GM23338 (cell line): ENCODE measurements at regions not wholly inside any gene's neighbourhood (a gene's known extent, or its start where the extent isn't known, plus 50 kb on each side); places are given as distances from the start of the nearest gene placed in this dataset.

Experiments used
- ATAC-seq: fragments of 200-7000 bp; cut with Tn5 transposase; 3 replicates; pipeline ENCODE4 v1.9.1; 2020
- DNase-seq: peaks from one replicate; pipeline ENCODE4 v3.0.0-alpha.2; 2015; ENCODE audit warnings: low spot score
- H2AFZ ChIP-seq: fragments of 200-600 bp; sonication (generic); 2 replicates; pipeline ENCODE4 v1.8.0; 2016; ENCODE audit warnings: antibody characterized with exemption, mild to moderate bottlenecking, moderate library complexity
- H3F3A ChIP-seq: fragments of 200-600 bp; sonication (generic); replicated peaks from 2 replicates; pipeline ENCODE4 v1.8.0; 2017; ENCODE audit warnings: antibody characterized with exemption, mixed run types, low read depth
- H3K27ac ChIP-seq: fragments of 200-600 bp; sonication (generic); 2 replicates; pipeline ENCODE4 v1.6.1; 2016; ENCODE audit warnings: low read depth
- H3K27me3 ChIP-seq: fragments of 200-600 bp; sonication (generic); 2 replicates; pipeline ENCODE4 v1.8.0; 2016; ENCODE audit warnings: mild to moderate bottlenecking, mixed run types, moderate library complexity; ENCODE audit not compliant: insufficient read depth
- H3K36me3 ChIP-seq: fragments of 200-600 bp; sonication (generic); 2 replicates; pipeline ENCODE4 v1.8.0; 2016; ENCODE audit warnings: mild to moderate bottlenecking; ENCODE audit not compliant: insufficient read depth
- H3K4me1 ChIP-seq: fragments of 200-600 bp; sonication (generic); 2 replicates; pipeline ENCODE4 v1.8.0; 2016; ENCODE audit warnings: mild to moderate bottlenecking, moderate library complexity; ENCODE audit not compliant: insufficient read depth
- H3K4me2 ChIP-seq: fragments of 200-600 bp; sonication (generic); 2 replicates; pipeline ENCODE4 v1.7.1; 2017; ENCODE audit warnings: mixed run types
- H3K4me3 ChIP-seq: fragments of 200-600 bp; sonication (generic); 2 replicates; pipeline ENCODE4 v1.6.1; 2016; ENCODE audit warnings: mixed run types
- H3K79me2 ChIP-seq: fragments of 200-600 bp; sonication (generic); replicated peaks from 2 replicates; pipeline ENCODE4 v1.8.0; 2017; ENCODE audit warnings: mild to moderate bottlenecking; ENCODE audit not compliant: insufficient read depth
- H3K9me2 ChIP-seq: fragments of 200-600 bp; sonication (generic); 2 replicates; pipeline ENCODE4 v1.8.0; 2017; ENCODE audit not compliant: insufficient read depth
- H4K20me1 ChIP-seq: fragments of 200-600 bp; sonication (generic); replicated peaks from 2 replicates; pipeline ENCODE4 v1.8.0; 2017; ENCODE audit warnings: mild to moderate bottlenecking; ENCODE audit not compliant: insufficient read depth
- H3K27ac Mint-ChIP-seq: 2 replicates; pipeline ENCODE4 v1.8.0; 2020; ENCODE audit warnings: inconsistent platforms, mild to moderate bottlenecking, moderate library complexity, mixed read lengths
- H3K27me3 Mint-ChIP-seq: 3 replicates; pipeline ENCODE4 v1.8.0; 2022; ENCODE audit warnings: low read depth, mild to moderate bottlenecking, moderate library complexity, mixed read lengths, inconsistent platforms; ENCODE audit not compliant: insufficient read depth, poor library complexity
- H3K36me3 Mint-ChIP-seq: 3 replicates; pipeline ENCODE4 v1.8.0; 2021; ENCODE audit warnings: low read depth, mild to moderate bottlenecking, inconsistent platforms, moderate library complexity, mixed read lengths
- H3K4me1 Mint-ChIP-seq: 3 replicates; pipeline ENCODE4 v1.8.0; 2020; ENCODE audit warnings: mild to moderate bottlenecking, inconsistent platforms, mixed read lengths
- H3K4me3 Mint-ChIP-seq: 3 replicates; pipeline ENCODE4 v1.8.0; 2021; ENCODE audit warnings: moderate library complexity, mild to moderate bottlenecking, inconsistent platforms, mixed read lengths
- H3K9me3 Mint-ChIP-seq: 3 replicates; pipeline ENCODE4 v1.8.0; 2020; ENCODE audit warnings: moderate library complexity, mild to moderate bottlenecking, inconsistent platforms, mixed read lengths
- CREB1 ChIP-seq: fragments of 250-450 bp; sonication (Bioruptor Pico); IDR thresholded peaks from 2 replicates; pipeline ENCODE4 v1.5.0; 2020; ENCODE audit warnings: low read depth, mild to moderate bottlenecking, moderate library complexity
- CTCF ChIP-seq, 2 experiments: fragments of 200-600 bp in 1 of 2; sonication (generic) in 1 of 2; conservative IDR thresholded peaks; 2 replicates each; pipeline versions ENCODE4 v1.5.1 to v1.6.1; 2016 to 2017; ENCODE audit warnings: antibody characterized with exemption in 2 of 2, low read depth in 2 of 2, mild to moderate bottlenecking in 2 of 2, moderate library complexity in 1 of 2
- ETS1 ChIP-seq: IDR thresholded peaks from 2 replicates; pipeline ENCODE4 v1.6.1; 2016; ENCODE audit warnings: antibody characterized with exemption
- EZH2 ChIP-seq: fragments of 200-600 bp; sonication (generic); IDR thresholded peaks from one replicate; pipeline ENCODE4 v1.8.0; 2017; ENCODE audit warnings: antibody characterized with exemption, mild to moderate bottlenecking, low read depth; ENCODE audit not compliant: unreplicated experiment
- EZH2phosphoT487 ChIP-seq: fragments of 200-600 bp; sonication (generic); IDR thresholded peaks from one replicate; pipeline ENCODE4 v1.8.1; 2018; ENCODE audit warnings: antibody characterized with exemption; ENCODE audit not compliant: unreplicated experiment
- JUNB ChIP-seq: IDR thresholded peaks from one replicate; pipeline ENCODE4 v1.6.1; 2016; ENCODE audit warnings: antibody characterized with exemption; ENCODE audit not compliant: unreplicated experiment
- NANOG ChIP-seq: IDR thresholded peaks from 2 replicates; pipeline ENCODE4 v1.6.1; 2016; ENCODE audit warnings: antibody characterized with exemption, borderline replicate concordance
- POLR2AphosphoS5 ChIP-seq: IDR thresholded peaks from 2 replicates; pipeline ENCODE4 v1.6.1; 2016; ENCODE audit warnings: antibody characterized with exemption, low read depth
- REST ChIP-seq: IDR thresholded peaks from one replicate; pipeline ENCODE4 v1.6.1; 2018; ENCODE audit warnings: antibody characterized with exemption; ENCODE audit not compliant: unreplicated experiment
- STAT1 ChIP-seq: IDR thresholded peaks from one replicate; pipeline ENCODE4 v1.6.1; 2016; ENCODE audit warnings: antibody characterized with exemption; ENCODE audit not compliant: unreplicated experiment
- ZNF114 ChIP-seq: fragments of 250-450 bp; sonication (Bioruptor Pico); IDR thresholded peaks from 2 replicates; pipeline ENCODE4 v1.5.0; 2020; ENCODE audit warnings: mild to moderate bottlenecking, moderate library complexity
- ZNF331 ChIP-seq: fragments of 250-450 bp; sonication (Bioruptor Pico); IDR thresholded peaks from 2 replicates; pipeline ENCODE4 v1.5.0; 2020; ENCODE audit warnings: low read depth, mild to moderate bottlenecking, moderate library complexity

- Histone ChIP-seq H3K4me1 (0 out of 2 replicates have a peak, but pooled peaks cover 14% of the 10 kb centered on the region), H3K4me2 (no peak overlapping the region), H2AFZ (no peak overlapping the region), H3K36me3 (no peaks in the 10 kb centered on the region), H3K27ac (no peak overlapping the region), H3K27me3 (no peaks in the 10 kb centered on the region), H3K79me2 (no peaks in the 10 kb centered on the region), H4K20me1 (no peaks in the 10 kb centered on the region), H3F3A (no peaks in the 10 kb centered on the region), H3K4me3 (no peak overlapping the region), H3K9me2 (no peaks in the 10 kb centered on the region)
- Mint-ChIP-seq H3K27ac (no peak overlapping the region), H3K36me3 (no peaks in the 10 kb centered on the region), H3K9me3 (no peaks in the 10 kb centered on the region), H3K4me3 (no peak overlapping the region), H3K4me1 (peaks cover 19% of the 10 kb centered on the region), H3K27me3 (peaks cover 7% of the 10 kb centered on the region)
- TF ChIP-seq JUNB (no peak), STAT1 (no peak), NANOG (no peak), POLR2AphosphoS5 (no peak), CTCF (conservative IDR thresholded peaks at IDR 0.05; ENCODE audit: low read depth in 2 of 2) (no peak), REST (no peak), ZNF331 (CRISPR knock-in tag) (no peak), EZH2phosphoT487 (no peak), EZH2 (no peak)
- DNase-seq (no peak), ATAC-seq (no peak)
Measured at GRCh38 chr12:63298386-63298930, 147.5 kb upstream of the AVPR1A start.

GRCh38 chr12:63294327-63294632 lies 143.3 kb upstream of the AVPR1A start:
- no peaks in the 10 kb centered on the region for H3K36me3 Mint-ChIP-seq
- Histone ChIP-seq H3F3A (no peaks in the 10 kb centered on the region), H3K4me3 (no peak overlapping the region), H3K27me3 (no peaks in the 10 kb centered on the region), H3K79me2 (no peaks in the 10 kb centered on the region), H3K27ac (no peak overlapping the region), H2AFZ (no peak overlapping the region), H4K20me1 (no peaks in the 10 kb centered on the region), H3K4me2 (no peak overlapping the region), H3K4me1 (no peaks in the 10 kb centered on the region), H3K36me3 (no peaks in the 10 kb centered on the region), H3K9me2 (no peaks in the 10 kb centered on the region)
- H3K27ac Mint-ChIP-seq: no peak overlapping the region
- ATAC-seq: no peak
- H3K27me3 Mint-ChIP-seq: no peaks in the 10 kb centered on the region
- no peak for DNase-seq
- H3K4me3 Mint-ChIP-seq: no peak overlapping the region
- H3K4me1 Mint-ChIP-seq: peaks cover 5% of the 10 kb centered on the region; the same call in 2 of the 3 replicates
- H3K9me3 Mint-ChIP-seq: no peaks in the 10 kb centered on the region
- no peak for TF ChIP-seq CREB1 (CRISPR knock-in tag)
- no peak for TF ChIP-seq POLR2AphosphoS5
- TF ChIP-seq ETS1: no peak
- TF ChIP-seq STAT1: no peak
- TF ChIP-seq ZNF114 (CRISPR knock-in tag): no peak
- no peak for TF ChIP-seq EZH2
- TF ChIP-seq ZNF331 (CRISPR knock-in tag): no peak
